Heart left ventricle (tissue), 13 donors: ENCODE measurements at regions not wholly inside any gene's neighbourhood (a gene's known extent, or its start where the extent isn't known, plus 50 kb on each side); places are given as distances from the start of the nearest gene placed in this dataset.

Source experiments
- CTCF ChIP-seq, 12 donors: fragments of 200-600 bp; sonication (generic) in 4 of 12; IDR thresholded peaks; one replicate each; pipeline versions ENCODE4 v1.5.0 to v1.8.0; 2018 to 2022; ENCODE audit warnings: antibody characterized with exemption in 12 of 12, mild to moderate bottlenecking in 5 of 12
- POLR2A ChIP-seq, 2 donors: fragments of 450-650 bp; IDR thresholded peaks; one replicate each; pipeline ENCODE4 v1.6.1; 2017; ENCODE audit warnings: antibody characterized with exemption in 2 of 2, mild to moderate bottlenecking in 2 of 2, moderate library complexity in 2 of 2
- donor health status: ischemic (EF 13 %, LVEDD 7.1; RV severe dilation, severe dysfunction).
- donor health status: DM: no; HTN: yes; CAD: no.
- donor health status: DM: no; HTN: no; CAD: no.
- donor health status: ischemic (EF 25% LVEDD 6.9; RV normal size, moderate dysfunction).
- donor health status: ischemic (EF 25% LVEDD 5.7; RV mildly dilated, moderate dysfunction).
- donor health status: ischemic (EF 35%, LVEDD 5.7; RV mildly dilated, moderate dysfunction).
- donor health status: nonischemic (EF 11% LVEDD 7.7; RV severe dilation, severe dysfunction).
- donor health status: DM: yes; HTN: yes; CAD: no.
- donor health status: PGD.
- donor health status: ischemic (EF 29% LVEDD 5.4; RV normal size, mild dysfunction).
- donor health status: nonischemic (EF 23%, LVEDD 6.1; RV moderate dilation, normal function).

- no peak for TF ChIP-seq CTCF (IDR thresholded peaks at IDR 0.05)
- no peak for TF ChIP-seq POLR2A (IDR thresholded peaks at IDR 0.05)
These were observed 451.7 kb upstream of the SMIM21 start for GRCh38 chr18:75879196-75879595.
